ENCODE measurements at regions not wholly inside any gene's neighbourhood (a gene's known extent, or its start where the extent isn't known, plus 50 kb on each side); places are given as distances from the start of the nearest gene placed in this dataset.
A peak's percentile ranks its signal among the peaks of the same experiment; 100 is the strongest.
"Not testable (repeated sequence)": the region's sequence is repeated elsewhere in the genome, so short reads cannot be mapped to it uniquely, and the experiment has no call there.

DNA sequence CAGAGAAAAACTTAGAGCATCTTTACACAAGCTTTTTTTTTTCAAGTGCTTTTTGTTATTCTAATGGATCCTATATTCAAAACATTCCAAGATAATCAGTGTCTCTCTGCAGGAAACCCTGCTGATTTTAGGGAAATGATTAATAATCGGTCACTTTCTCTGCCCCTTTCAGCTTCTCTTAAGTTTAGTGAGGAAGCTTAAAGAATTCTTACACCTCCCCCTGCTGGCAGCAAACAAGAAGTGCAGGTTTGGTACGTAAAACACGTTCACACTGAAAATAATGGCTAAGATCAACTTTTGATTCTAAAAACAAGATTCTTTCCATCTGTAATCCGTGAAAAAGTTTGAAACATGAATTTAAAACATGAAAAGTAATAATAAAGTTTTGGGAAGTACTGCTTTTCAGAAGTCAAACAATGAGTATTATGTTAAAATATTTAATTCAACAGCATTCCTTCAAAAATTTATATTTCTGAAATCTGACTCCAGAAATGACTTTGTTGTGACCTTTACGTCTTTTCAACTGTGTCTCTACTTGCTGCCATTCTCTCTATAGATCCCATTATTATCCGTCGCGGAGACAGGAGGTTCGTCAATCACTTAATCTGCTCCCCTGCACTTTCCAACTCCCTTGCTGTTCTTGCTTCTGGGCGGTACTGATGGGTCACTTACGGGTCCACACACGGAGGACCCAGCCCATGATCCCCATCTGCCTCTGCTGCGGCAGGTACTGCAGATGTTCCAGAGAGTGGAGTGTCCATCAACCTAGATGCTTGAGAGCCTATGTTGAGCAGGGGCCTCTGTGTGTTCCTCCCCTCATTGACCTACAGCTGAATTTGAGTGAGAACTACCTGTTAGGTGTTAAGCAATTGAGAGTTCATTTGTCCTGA, 203.1 kb upstream of the EDNRB start:
- TF ChIP-seq, protein P1, sequence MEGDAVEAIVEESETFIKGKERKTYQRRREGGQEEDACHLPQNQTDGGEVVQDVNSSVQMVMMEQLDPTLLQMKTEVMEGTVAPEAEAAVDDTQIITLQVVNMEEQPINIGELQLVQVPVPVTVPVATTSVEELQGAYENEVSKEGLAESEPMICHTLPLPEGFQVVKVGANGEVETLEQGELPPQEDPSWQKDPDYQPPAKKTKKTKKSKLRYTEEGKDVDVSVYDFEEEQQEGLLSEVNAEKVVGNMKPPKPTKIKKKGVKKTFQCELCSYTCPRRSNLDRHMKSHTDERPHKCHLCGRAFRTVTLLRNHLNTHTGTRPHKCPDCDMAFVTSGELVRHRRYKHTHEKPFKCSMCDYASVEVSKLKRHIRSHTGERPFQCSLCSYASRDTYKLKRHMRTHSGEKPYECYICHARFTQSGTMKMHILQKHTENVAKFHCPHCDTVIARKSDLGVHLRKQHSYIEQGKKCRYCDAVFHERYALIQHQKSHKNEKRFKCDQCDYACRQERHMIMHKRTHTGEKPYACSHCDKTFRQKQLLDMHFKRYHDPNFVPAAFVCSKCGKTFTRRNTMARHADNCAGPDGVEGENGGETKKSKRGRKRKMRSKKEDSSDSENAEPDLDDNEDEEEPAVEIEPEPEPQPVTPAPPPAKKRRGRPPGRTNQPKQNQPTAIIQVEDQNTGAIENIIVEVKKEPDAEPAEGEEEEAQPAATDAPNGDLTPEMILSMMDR (IDR thresholded peaks at IDR 0.05; ENCODE audit: insufficient read depth, low read length, severe bottlenecking) = peak; percentile 71
- no peaks in the 10 kb centered on the region for H3K27me3 ChIP-seq (ENCODE audit: control insufficient read depth, insufficient read depth, low read length)
- peak; percentile 61 for DNase-seq (ENCODE audit: low read depth)
- no peaks in the 10 kb centered on the region for H3K36me3 ChIP-seq (ENCODE audit: control insufficient read depth, insufficient read depth, low read length)
- H3K4me3 ChIP-seq (ENCODE audit: low read depth, low read length) = no peak overlapping the region
- FAIRE-seq = no peak

DNA sequence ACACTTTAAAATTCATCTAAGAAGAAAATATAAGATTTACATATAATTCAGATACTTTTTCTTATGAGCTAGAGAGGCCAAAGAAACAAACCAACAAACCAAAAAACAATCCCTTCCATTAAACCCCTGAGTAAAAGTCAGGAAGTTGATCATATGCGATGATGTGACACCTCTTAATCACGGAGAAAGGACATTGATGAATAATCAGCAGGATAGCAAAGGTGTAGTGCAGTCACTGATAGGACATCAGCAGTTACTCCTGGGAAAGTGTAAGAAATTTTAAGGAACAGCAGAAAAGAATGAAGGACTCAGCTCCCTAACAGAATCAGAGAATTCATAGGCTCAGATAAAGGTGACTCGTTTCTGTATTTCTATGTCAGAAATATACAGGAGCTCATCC, 202.4 kb upstream of the EDNRB start:
- DNase-seq (ENCODE audit: low read depth) = no peak
- TF ChIP-seq, protein P1 (IDR thresholded peaks at IDR 0.05; ENCODE audit: insufficient read depth, low read length, severe bottlenecking) = no peak
- no peak for FAIRE-seq
- no peaks in the 10 kb centered on the region for H3K36me3 ChIP-seq (ENCODE audit: control insufficient read depth, insufficient read depth, low read length)
- H3K27me3 ChIP-seq (ENCODE audit: control insufficient read depth, insufficient read depth, low read length) = no peaks in the 10 kb centered on the region
- no peak overlapping the region for H3K4me3 ChIP-seq (ENCODE audit: low read depth, low read length)

DNA sequence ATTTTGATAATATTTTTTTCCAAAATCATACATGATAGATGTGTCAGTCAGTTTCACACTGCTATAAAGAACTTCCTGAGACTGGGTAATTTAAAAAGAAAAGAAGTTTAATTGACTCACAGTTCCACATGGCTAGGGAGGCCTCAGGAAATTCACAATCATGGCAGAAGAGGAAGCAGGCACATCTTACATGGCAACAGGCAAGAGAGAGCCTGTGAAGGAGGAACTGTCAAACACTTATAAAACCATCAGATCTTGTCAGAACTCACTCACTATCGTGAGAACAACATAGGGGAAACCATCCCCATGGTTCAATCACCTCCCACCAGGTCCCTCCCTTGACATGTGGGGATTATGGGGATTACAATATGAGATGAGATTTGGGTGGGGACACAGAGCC, 201.5 kb upstream of the EDNRB start:
- DNase-seq (ENCODE audit: low read depth); FAIRE-seq; H3K4me3 ChIP-seq (ENCODE audit: low read depth, low read length); H3K36me3 ChIP-seq (ENCODE audit: control insufficient read depth, insufficient read depth, low read length); H3K27me3 ChIP-seq (ENCODE audit: control insufficient read depth, insufficient read depth, low read length): not testable (repeated sequence)

DNA sequence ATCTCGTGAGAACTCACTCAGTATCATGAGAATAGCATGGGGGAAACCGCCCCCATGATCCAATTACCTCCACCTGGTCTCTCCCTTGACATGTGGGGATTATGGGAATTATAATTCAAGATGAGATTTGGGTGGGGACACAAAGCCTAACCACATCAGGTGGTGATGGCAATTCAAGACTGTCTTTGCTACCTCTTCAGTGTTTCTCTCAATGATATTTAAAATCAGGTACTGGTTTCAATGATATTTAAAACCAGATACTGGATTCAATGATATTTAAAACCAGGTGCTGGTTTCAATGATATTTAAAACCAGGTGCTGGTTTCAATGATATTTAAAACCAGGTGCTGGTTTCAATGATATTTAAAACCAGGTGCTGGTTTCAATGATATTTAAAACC, 198.4 kb upstream of the EDNRB start:
- H3K27me3 ChIP-seq (ENCODE audit: control insufficient read depth, insufficient read depth, low read length); H3K4me3 ChIP-seq (ENCODE audit: low read depth, low read length); DNase-seq (ENCODE audit: low read depth); FAIRE-seq; H3K36me3 ChIP-seq (ENCODE audit: control insufficient read depth, insufficient read depth, low read length): not testable (repeated sequence)

DNA sequence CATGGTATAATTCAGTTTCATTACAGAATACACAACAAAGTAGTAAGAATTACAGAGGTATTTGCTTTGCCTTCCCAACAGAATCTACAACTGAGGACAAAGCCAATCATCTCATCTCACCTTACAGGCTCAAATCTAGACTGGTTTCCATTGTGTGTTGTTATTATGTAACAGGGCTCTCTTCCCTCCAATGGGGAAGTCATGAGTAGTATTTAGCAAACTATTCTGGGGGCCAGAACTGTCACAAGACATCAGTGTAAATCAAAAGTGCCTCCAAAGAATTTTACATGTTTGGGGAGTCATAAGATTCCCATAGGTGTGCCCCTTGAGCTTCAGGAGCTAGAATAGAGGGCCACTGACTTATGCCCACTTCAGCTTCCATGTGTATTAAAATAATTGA, 187.0 kb upstream of the EDNRB start:
- TF ChIP-seq, protein P1 (IDR thresholded peaks at IDR 0.05; ENCODE audit: insufficient read depth, low read length, severe bottlenecking) = no peak
- no peak for DNase-seq (ENCODE audit: low read depth)
- no peak for FAIRE-seq
- no peak overlapping the region for H3K4me3 ChIP-seq (ENCODE audit: low read depth, low read length)
- no peaks in the 10 kb centered on the region for H3K27me3 ChIP-seq (ENCODE audit: control insufficient read depth, insufficient read depth, low read length)
- no peaks in the 10 kb centered on the region for H3K36me3 ChIP-seq (ENCODE audit: control insufficient read depth, insufficient read depth, low read length)

DNA sequence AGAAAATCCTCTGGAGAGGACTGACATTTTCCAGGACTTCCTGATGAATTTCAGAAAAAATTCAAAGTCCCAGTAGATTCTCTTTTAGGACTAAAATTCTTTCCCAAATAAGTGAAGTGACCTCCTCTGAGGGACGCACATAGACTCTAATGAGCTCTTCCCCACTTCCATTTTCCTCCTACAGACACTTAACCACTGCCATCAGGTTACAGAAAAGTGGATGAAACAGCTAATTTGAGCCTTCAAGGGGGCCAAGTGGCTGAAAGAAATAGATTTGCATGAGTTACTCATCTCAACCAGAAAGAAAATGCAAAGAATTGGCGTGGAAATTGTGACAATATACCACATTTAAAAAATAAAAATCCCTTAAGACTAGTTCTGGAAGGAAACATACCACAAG, 185.3 kb upstream of the EDNRB start:
- FAIRE-seq (no peak), DNase-seq (ENCODE audit: low read depth) (no peak)
- Histone ChIP-seq H3K27me3 (ENCODE audit: control insufficient read depth, insufficient read depth, low read length) (no peaks in the 10 kb centered on the region), H3K36me3 (ENCODE audit: control insufficient read depth, insufficient read depth, low read length) (no peaks in the 10 kb centered on the region), H3K4me3 (ENCODE audit: low read depth, low read length) (no peak overlapping the region)
- TF ChIP-seq, protein P1 (IDR thresholded peaks at IDR 0.05; ENCODE audit: insufficient read depth, low read length, severe bottlenecking) = no peak

DNA sequence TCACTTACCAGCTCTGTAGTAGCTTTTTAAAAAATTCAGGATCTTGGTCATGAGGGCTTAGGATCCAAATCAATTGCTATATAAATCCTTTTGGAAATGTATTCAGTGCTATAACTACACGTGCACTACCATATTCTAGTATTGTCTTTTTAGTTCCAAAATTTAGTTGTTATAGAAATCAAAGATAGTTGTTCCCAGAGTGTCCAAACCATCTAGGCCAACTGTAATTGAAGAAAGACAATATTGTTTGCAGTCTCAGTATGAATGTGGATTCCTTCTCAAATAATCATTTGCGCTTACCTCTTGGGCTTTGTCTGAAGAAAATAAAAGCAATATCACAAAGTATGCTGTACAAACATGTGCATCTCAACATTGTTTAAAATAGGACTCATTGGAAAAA, 184.1 kb upstream of the EDNRB start:
- TF ChIP-seq, protein P1 (IDR thresholded peaks at IDR 0.05; ENCODE audit: insufficient read depth, low read length, severe bottlenecking) = no peak
- no peaks in the 10 kb centered on the region for H3K27me3 ChIP-seq (ENCODE audit: control insufficient read depth, insufficient read depth, low read length)
- no peak for DNase-seq (ENCODE audit: low read depth)
- FAIRE-seq = no peak
- H3K4me3 ChIP-seq (ENCODE audit: low read depth, low read length) = no peak overlapping the region
- H3K36me3 ChIP-seq (ENCODE audit: control insufficient read depth, insufficient read depth, low read length) = no peaks in the 10 kb centered on the region

Measured in bronchial epithelial cell (primary cell).